ENCODE measurements at regions not wholly inside any gene's neighbourhood (a gene's known extent, or its start where the extent isn't known, plus 50 kb on each side); places are given as distances from the start of the nearest gene placed in this dataset.

- ATAC-seq (no peak), FAIRE-seq (no peak), DNase-seq (ENCODE audit: low spot score) (no peak)
- in situ Hi-C loops (cut with HindIII; ENCODE audit: extremely low pct_ligation_motif_present, low pct_unique_long_range_greater_than_20kb) (no loop called here), intact Hi-C loops (cut with micrococcal nuclease; ENCODE audit: unreplicated experiment) (no loop called here)
- H3K27ac ChIP-seq (ENCODE audit: extremely low read length, insufficient read depth, low read length), result no peak overlapping the region
- WGBS (ENCODE audit: low lambda C conversion rate), result 60% methylated on average over 5 of the region's 5 CpGs
- no peak overlapping the region for H3K4me2 ChIP-seq (ENCODE audit: low read depth, low read length)
- H3K9me3 ChIP-seq (ENCODE audit: low read length), result no peaks in the 10 kb centered on the region
- no peaks in the 10 kb centered on the region for H4K20me1 ChIP-seq (ENCODE audit: insufficient read depth, low read length)
- no TSS peak for BruUV-seq (replicated peaks)
- no peaks in the 10 kb centered on the region for H3K27me3 ChIP-seq (ENCODE audit: control insufficient read depth in 1 of 2, insufficient read depth in 2 of 2, low read length in 2 of 2)
- no peak overlapping the region for H2AFZ ChIP-seq (ENCODE audit: low read length)
- no peaks in the 10 kb centered on the region for H3K36me3 ChIP-seq (replicated peaks in 1 of 2; ENCODE audit: control insufficient read depth in 1 of 2, insufficient read depth in 2 of 2, low read length in 2 of 2)
- H3K4me1 ChIP-seq (ENCODE audit: insufficient read depth, low read length), result peaks cover 10% of the 10 kb centered on the region
- no peak for TF ChIP-seq ZBTB26 (CRISPR knock-in tag; IDR thresholded peaks at IDR 0.05; ENCODE audit: borderline replicate concordance)
- no peak for TF ChIP-seq ZNF646 (CRISPR knock-in tag; IDR thresholded peaks at IDR 0.05)
- TF ChIP-seq USF2 (IDR thresholded peaks at IDR 0.05; ENCODE audit: low read depth, low read length), result no peak
- no peak for TF ChIP-seq USF2 (CRISPR knock-in tag; IDR thresholded peaks at IDR 0.05; ENCODE audit: borderline replicate concordance)
- TF ChIP-seq ZNF451 (CRISPR knock-in tag; IDR thresholded peaks at IDR 0.05), result no peak
- no peak overlapping the region for H3K4me3 ChIP-seq (replicated peaks in 1 of 3; ENCODE audit: insufficient read depth in 1 of 3, low read depth in 2 of 3, low read length in 3 of 3)
- no peaks in the 10 kb centered on the region for H3K79me2 ChIP-seq (ENCODE audit: insufficient read depth, low read length)
- POLR2A ChIA-PET, result no interaction called here
- CTCF ChIA-PET (ENCODE audit: low intra/inter-chr PET ratio, low total read pairs), result no interaction called here
- H3K9ac ChIP-seq (ENCODE audit: insufficient read depth, low read depth, low read length), result no peak overlapping the region
Measured at GRCh38 chr6:15077961-15078360, 167.9 kb upstream of the JARID2 start.

Measured in HepG2 (cell line).